Erythroblast (primary cell): ENCODE measurements at regions not wholly inside any gene's neighbourhood (a gene's known extent, or its start where the extent isn't known, plus 50 kb on each side); places are given as distances from the start of the nearest gene placed in this dataset.

Experiments used
- GATA1 ChIP-seq: IDR thresholded peaks from 2 replicates; pipeline ENCODE4 v1.6.1; 2011; ENCODE audit warnings: low read depth, mild to moderate bottlenecking, control low read depth, low read length, moderate library complexity
- POLR2A ChIP-seq: IDR thresholded peaks from 2 replicates; pipeline ENCODE4 v1.6.1; 2011; ENCODE audit warnings: mild to moderate bottlenecking, low read length

GRCh38 chr10:123270221-123270620, 116.0 kb downstream of the BUB3 start:
- TF ChIP-seq POLR2A (no peak), GATA1 (no peak)
